ENCODE measurements at regions not wholly inside any gene's neighbourhood (a gene's known extent, or its start where the extent isn't known, plus 50 kb on each side); places are given as distances from the start of the nearest gene placed in this dataset.

DNA sequence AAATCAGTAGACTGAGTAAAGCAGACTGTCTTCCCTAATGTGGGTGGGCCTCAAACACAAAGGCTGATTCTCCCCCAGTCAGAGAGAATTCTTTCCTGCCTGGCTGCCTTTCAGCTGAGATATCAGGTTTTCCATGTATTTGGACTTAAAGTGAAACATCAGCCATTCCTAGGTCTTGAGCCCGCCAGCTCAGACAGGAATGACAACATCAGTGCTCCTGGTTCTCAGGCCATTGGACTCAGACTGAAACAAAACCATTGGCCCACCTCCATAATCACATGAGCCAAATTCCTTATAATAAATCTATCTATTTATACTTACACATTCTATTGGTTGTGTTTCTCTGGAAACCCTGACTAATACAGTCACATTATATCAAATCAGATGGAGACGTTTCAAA, 56.7 kb upstream of the CLPB start:
- TF ChIP-seq CTCF (conservative IDR thresholded peaks at IDR 0.05) = no peak
- no peak overlapping the region for H3K4me3 ChIP-seq (ENCODE audit: low read length)
- Mint-ChIP-seq H3K27me3 (ENCODE audit: insufficient read depth) (peaks cover 7% of the 10 kb centered on the region), H3K36me3 (ENCODE audit: low read depth) (no peaks in the 10 kb centered on the region), H3K9me3 (no peaks in the 10 kb centered on the region), H3K27ac (no peak overlapping the region), H3K4me1 (peaks cover 2% of the 10 kb centered on the region), H3K4me3 (no peak overlapping the region)
- DNase-seq = no peak
- 93 to 100% methylated on average over 1 to 2 of the region's 2 CpGs for WGBS, 2 experiments (ENCODE audit: insufficient coverage in 1 of 2, insufficient read length in 1 of 2)
- peaks cover 5% of the 10 kb centered on the region for H3K9me3 ChIP-seq (ENCODE audit: control insufficient read depth, low read length)
- H3K27me3 ChIP-seq (ENCODE audit: control insufficient read depth, insufficient read depth, low read length, poor library complexity, severe bottlenecking) = no peaks in the 10 kb centered on the region
- H3K4me1 ChIP-seq (ENCODE audit: control insufficient read depth, insufficient read depth, low read length) = no peaks in the 10 kb centered on the region
- H3K36me3 ChIP-seq (ENCODE audit: control insufficient read depth, insufficient read depth, low read length) = no peaks in the 10 kb centered on the region
- H3K27ac ChIP-seq (ENCODE audit: low read depth, low read length) = no peak overlapping the region
- H3K9ac ChIP-seq (ENCODE audit: extremely low read depth, low read length, poor library complexity, severe bottlenecking) = no peak overlapping the region
